ENCODE measurements at regions not wholly inside any gene's neighbourhood (a gene's known extent, or its start where the extent isn't known, plus 50 kb on each side); places are given as distances from the start of the nearest gene placed in this dataset.
"Not testable (repeated sequence)": the region's sequence is repeated elsewhere in the genome, so short reads cannot be mapped to it uniquely, and the experiment has no call there.

GRCh38 chr1:165147799-165148198, 208.7 kb downstream of the LMX1A start:
- DNase-seq (ENCODE audit: low read depth in 2 of 2), result no peak

- DNase-seq (ENCODE audit: low read depth in 2 of 2), result peak; percentile 39 to 57
Observed at GRCh38 chr1:165144757-165145397, 211.6 kb downstream of the LMX1A start.

GRCh38 chr1:165143437-165144065, 213.0 kb downstream of the LMX1A start:
- no peak for DNase-seq (ENCODE audit: low read depth in 2 of 2)

- no peak for DNase-seq (ENCODE audit: low read depth in 2 of 2)
Observed at GRCh38 chr1:165138960-165139359, 217.6 kb downstream of the LMX1A start.

- DNase-seq (ENCODE audit: low read depth in 2 of 2), result no peak
Observed at GRCh38 chr1:165137551-165138316, 218.8 kb downstream of the LMX1A start.

- DNase-seq (ENCODE audit: low read depth in 2 of 2), result no peak
Observed at GRCh38 chr1:165134431-165134830, 222.1 kb downstream of the LMX1A start.

GRCh38 chr1:165129568-165130164, 226.8 kb downstream of the LMX1A start:
- peak; percentile 39 to 45 for DNase-seq (ENCODE audit: low read depth in 2 of 2)

GRCh38 chr1:165124772-165125171, 231.7 kb downstream of the LMX1A start:
- no peak for DNase-seq (ENCODE audit: low read depth in 2 of 2)

GRCh38 chr1:165119086-165119485, 237.4 kb downstream of the LMX1A start:
- DNase-seq (ENCODE audit: low read depth in 2 of 2), result no peak

- no peak for DNase-seq (ENCODE audit: low read depth in 2 of 2)
Observed at GRCh38 chr1:165117482-165117881, 239.0 kb downstream of the LMX1A start.

- no peak for DNase-seq (ENCODE audit: low read depth in 2 of 2)
Observed at GRCh38 chr1:165116732-165117131, 239.8 kb downstream of the LMX1A start.

- DNase-seq (ENCODE audit: low read depth in 2 of 2), result no peak
Observed at GRCh38 chr1:165116171-165116570, 240.3 kb downstream of the LMX1A start.

GRCh38 chr1:165114889-165115285, 241.6 kb downstream of the LMX1A start:
- DNase-seq (ENCODE audit: low read depth in 2 of 2), result no peak

- peak; percentile 20 to 38 for DNase-seq (ENCODE audit: low read depth in 2 of 2)
Observed at GRCh38 chr1:165114022-165114888, 242.3 kb downstream of the LMX1A start.

GRCh38 chr1:165112260-165112659, 244.3 kb downstream of the LMX1A start:
- no peak for DNase-seq (ENCODE audit: low read depth in 2 of 2)

- DNase-seq (ENCODE audit: low read depth in 2 of 2), result no peak
Observed at GRCh38 chr1:165109013-165109412, 247.5 kb downstream of the LMX1A start.

- DNase-seq (ENCODE audit: low read depth in 2 of 2), result not testable (repeated sequence)
Observed at GRCh38 chr1:165092542-165093162, 263.9 kb downstream of the LMX1A start.

- DNase-seq (ENCODE audit: low read depth in 2 of 2), result no peak
Observed at GRCh38 chr1:165080253-165080896, 276.1 kb downstream of the LMX1A start.

GRCh38 chr1:165078391-165078790, 278.1 kb downstream of the LMX1A start:
- DNase-seq (ENCODE audit: low read depth in 2 of 2), result no peak

- peak in 1 of 2 donors; percentile 9 for DNase-seq (ENCODE audit: low read depth in 2 of 2)
Observed at GRCh38 chr1:165075725-165076370, 280.7 kb downstream of the LMX1A start.
